ENCODE measurements at regions not wholly inside any gene's neighbourhood (a gene's known extent, or its start where the extent isn't known, plus 50 kb on each side); places are given as distances from the start of the nearest gene placed in this dataset.

DNA sequence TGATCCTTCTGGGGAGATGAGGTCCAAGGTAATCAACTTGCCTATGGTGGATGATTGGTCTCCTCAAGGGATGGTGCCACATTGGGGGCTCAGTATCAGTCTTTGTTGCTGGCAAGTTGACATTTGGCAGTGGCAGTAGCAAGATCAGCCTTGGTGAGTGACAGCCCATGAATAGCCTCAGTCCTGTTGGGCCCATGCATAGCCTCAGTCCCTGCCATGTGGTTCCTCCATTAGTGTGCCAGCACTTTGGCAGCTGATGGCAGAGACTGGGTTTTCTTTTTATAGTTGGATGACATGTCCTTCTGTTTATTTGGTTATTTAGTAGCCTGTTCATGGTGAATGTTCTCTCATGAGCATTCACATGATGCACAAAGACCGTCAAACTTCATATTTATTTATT, 179.6 kb downstream of the CBLN1 start:
- DNase-seq (ENCODE audit: low spot score) = no peak
- ChIA-PET CTCF (no interaction called here), POLR2A (ENCODE audit: low non-redundant PET) (no interaction called here)
- no peak overlapping the region for H3K27ac ChIP-seq
- TF ChIP-seq, protein P1, sequence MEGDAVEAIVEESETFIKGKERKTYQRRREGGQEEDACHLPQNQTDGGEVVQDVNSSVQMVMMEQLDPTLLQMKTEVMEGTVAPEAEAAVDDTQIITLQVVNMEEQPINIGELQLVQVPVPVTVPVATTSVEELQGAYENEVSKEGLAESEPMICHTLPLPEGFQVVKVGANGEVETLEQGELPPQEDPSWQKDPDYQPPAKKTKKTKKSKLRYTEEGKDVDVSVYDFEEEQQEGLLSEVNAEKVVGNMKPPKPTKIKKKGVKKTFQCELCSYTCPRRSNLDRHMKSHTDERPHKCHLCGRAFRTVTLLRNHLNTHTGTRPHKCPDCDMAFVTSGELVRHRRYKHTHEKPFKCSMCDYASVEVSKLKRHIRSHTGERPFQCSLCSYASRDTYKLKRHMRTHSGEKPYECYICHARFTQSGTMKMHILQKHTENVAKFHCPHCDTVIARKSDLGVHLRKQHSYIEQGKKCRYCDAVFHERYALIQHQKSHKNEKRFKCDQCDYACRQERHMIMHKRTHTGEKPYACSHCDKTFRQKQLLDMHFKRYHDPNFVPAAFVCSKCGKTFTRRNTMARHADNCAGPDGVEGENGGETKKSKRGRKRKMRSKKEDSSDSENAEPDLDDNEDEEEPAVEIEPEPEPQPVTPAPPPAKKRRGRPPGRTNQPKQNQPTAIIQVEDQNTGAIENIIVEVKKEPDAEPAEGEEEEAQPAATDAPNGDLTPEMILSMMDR (conservative IDR thresholded peaks at IDR 0.05; ENCODE audit: low read depth) = no peak

DNA sequence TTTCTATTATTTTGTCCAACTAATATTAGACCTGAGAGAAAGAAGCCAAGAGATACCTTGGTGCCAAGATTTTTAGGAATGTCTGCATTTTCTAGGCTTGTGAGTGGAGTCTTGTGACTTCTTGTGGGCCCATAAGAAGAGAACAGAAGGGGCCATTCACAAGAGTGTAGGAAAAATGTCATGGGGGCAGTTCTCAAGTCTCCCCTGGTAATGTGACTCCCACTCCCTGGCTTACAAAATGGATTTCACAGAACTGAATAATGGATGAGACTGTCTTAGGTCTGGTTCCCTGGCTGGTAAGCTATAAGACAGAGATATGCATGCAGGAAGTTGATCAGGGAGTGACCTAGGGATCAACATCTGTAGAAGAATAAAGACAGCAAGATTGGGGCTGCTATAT, 181.3 kb downstream of the CBLN1 start:
- CTCF ChIA-PET = no interaction called here
- H3K27ac ChIP-seq = no peak overlapping the region
- DNase-seq (ENCODE audit: low spot score) = no peak
- POLR2A ChIA-PET (ENCODE audit: low non-redundant PET) = no interaction called here
- TF ChIP-seq, protein P1 (conservative IDR thresholded peaks at IDR 0.05; ENCODE audit: low read depth) = no peak

DNA sequence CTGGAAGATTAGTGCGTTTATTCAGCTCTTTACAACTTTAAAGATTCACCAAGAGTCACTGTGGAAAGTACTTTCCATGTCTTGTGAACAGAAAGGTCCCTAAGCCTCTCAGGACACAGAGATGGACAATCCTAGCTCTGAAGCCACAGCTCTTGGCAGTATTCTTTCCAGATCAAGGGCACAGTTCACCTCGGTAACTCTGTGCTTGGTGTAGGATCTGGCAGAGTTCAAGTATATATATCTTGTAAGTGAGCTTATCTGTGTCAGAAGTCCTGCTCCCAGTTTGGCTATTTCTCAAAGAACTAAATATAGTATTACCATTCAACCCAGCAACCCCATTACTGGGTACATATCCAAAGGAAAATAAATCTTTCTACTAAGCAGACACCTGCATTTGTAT, 183.7 kb downstream of the CBLN1 start:
- CTCF ChIA-PET = interaction anchor here (0.6 kb wide), 1 partner anchor 187 kb away, joined by 4 read pairs; no protein-coding TSS in a partner anchor
- POLR2A ChIA-PET (ENCODE audit: low non-redundant PET) = no interaction called here

DNA sequence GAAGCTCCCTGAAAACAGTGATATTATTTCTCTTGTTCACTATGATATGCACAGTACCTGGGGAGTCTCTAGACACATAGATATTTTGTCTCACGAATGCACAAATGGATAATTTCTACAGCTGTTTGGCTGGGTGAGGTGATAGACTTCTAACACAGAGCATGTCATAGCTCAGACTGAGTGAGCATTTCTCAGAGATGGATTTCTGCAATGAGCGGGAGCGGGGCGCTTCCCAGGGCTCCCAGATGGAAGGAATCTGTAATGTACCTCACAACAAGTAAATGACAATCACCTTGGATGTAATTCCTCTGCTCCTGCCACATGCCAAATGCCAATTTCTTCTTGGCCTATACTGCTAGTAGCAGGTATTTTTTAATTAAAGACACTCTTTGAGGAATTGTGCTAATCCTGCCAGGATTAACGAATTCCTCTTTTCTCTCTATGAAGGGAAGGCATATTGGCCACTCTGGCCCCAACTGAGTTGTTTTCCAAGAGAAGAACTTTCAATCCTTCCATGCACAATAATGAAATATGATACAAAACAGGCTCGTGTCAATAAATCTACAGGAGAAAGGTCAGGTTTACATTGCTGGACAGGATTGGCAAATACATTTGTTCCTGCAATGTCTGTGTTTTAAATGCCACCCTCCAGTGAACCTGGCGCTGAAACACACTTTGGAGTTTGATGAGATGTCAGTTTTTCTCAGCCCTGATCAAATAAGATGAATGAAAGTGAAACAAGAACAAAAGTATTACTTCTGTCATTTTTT, 185.3 kb downstream of the CBLN1 start:
- TF ChIP-seq, protein P1 (conservative IDR thresholded peaks at IDR 0.05; ENCODE audit: low read depth) = no peak
- H3K27ac ChIP-seq = no peak overlapping the region
- CTCF ChIA-PET = no interaction called here
- POLR2A ChIA-PET (ENCODE audit: low non-redundant PET) = no interaction called here
- DNase-seq (ENCODE audit: low spot score) = no peak

More for the DNA sequence above, 183.7 kb downstream of the CBLN1 start:
- DNase-seq (ENCODE audit: low spot score) = no peak
- TF ChIP-seq, protein P1 (conservative IDR thresholded peaks at IDR 0.05; ENCODE audit: low read depth) = no peak
- H3K27ac ChIP-seq = no peak overlapping the region

DNA sequence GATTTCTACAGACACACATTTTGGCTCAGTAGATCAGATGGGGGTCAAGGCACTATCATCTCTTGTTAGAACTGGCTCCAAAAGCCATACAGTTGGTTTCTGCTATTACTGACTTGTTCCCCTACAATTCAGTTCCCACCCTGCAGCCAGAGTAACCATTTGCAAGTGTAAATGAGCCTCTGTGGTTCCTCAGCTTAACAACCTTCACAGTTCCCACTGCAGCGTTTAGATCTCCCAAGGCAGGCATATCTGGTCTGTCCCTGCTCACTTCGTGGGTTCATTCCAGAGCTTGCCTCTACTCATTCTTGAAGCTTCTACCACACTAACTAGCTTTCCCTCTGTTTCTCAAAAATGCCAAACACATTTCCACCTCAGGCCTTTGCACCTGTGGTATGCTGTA, 186.1 kb downstream of the CBLN1 start:
- H3K27ac ChIP-seq = no peak overlapping the region
- no peak for DNase-seq (ENCODE audit: low spot score)
- POLR2A ChIA-PET (ENCODE audit: low non-redundant PET) = no interaction called here
- CTCF ChIA-PET = no interaction called here
- TF ChIP-seq, protein P1 (conservative IDR thresholded peaks at IDR 0.05; ENCODE audit: low read depth) = no peak

DNA sequence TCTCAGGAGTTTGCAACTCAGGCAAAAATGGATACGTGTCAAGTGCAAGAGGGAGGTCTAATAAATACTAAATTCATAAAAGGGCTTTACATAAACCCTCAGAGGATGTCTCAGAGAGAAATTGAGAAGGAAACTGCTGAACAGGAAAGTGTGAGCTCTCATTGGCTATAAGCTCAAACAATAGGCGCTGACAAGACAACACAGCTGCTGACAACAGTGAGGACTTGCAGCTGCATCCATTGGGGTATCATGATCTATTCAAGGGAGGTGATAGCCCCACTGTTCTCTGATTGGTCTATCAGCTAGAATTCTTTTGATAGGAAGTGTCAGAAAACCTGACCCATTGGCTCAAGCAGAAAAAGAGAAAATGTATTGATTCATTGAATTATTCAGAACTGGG, 187.2 kb downstream of the CBLN1 start:
- POLR2A ChIA-PET (ENCODE audit: low non-redundant PET) = no interaction called here
- DNase-seq (ENCODE audit: low spot score) = no peak
- CTCF ChIA-PET = no interaction called here
- TF ChIP-seq, protein P1 (conservative IDR thresholded peaks at IDR 0.05; ENCODE audit: low read depth) = no peak
- H3K27ac ChIP-seq = no peak overlapping the region

All from RWPE1 (cell line).